ENCODE measurements at regions not wholly inside any gene's neighbourhood (a gene's known extent, or its start where the extent isn't known, plus 50 kb on each side); places are given as distances from the start of the nearest gene placed in this dataset.
A peak's percentile ranks its signal among the peaks of the same experiment; 100 is the strongest.

DNA sequence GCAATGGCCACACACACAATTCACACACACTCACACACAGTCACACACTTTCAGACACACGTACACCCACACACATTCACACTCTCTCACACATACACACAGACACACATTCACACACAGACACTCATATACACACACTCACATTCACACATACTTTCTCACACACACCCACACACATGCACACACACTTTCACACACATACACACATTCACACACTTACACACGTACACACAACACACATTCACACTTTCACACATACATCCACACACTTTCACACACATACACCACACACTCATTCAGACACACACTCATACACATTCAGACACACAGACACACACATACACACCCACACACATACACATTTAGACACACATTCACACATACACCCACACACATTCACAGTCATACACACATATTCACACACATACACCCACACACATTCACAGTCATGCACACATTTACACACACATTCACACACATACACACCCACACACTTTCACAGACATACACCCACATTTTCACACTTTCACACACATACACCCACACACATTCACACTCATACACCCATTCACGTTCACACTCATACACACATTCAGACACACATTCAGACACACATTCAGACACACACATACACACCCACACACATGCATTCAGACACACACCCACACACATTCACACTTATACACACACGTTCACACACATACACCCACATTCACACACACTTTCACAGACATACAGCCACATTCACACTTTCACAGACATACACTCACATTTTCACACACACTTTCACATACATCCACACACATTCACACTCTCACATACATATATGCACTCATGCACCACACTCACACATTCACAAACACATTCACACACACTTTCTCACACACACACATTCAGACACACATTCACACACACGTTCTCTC, 52.6 kb upstream of the C14orf180 start (continued):
- TF ChIP-seq EGR2 (tag by site-specific recombination; IDR thresholded peaks at IDR 0.05; ENCODE audit: low read depth): peak; percentile 94
- no peak for TF ChIP-seq ZNF544 (tag by site-specific recombination; IDR thresholded peaks at IDR 0.05)
- no peak for TF ChIP-seq ZNF768 (tag by site-specific recombination; IDR thresholded peaks at IDR 0.05)
- TF ChIP-seq SCRT2 (tag by site-specific recombination; IDR thresholded peaks at IDR 0.05): no peak
- peak; percentile 98 for TF ChIP-seq ZFHX2 (tag by site-specific recombination; conservative IDR thresholded peaks at IDR 0.05)
- TF ChIP-seq, protein P1, sequence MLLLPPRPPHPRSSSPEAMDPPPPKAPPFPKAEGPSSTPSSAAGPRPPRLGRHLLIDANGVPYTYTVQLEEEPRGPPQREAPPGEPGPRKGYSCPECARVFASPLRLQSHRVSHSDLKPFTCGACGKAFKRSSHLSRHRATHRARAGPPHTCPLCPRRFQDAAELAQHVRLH (tag by site-specific recombination; IDR thresholded peaks at IDR 0.05): no peak
- no peak for TF ChIP-seq ZNF610 (tag by site-specific recombination; IDR thresholded peaks at IDR 0.05; ENCODE audit: borderline replicate concordance)
- TF ChIP-seq, protein P2, sequence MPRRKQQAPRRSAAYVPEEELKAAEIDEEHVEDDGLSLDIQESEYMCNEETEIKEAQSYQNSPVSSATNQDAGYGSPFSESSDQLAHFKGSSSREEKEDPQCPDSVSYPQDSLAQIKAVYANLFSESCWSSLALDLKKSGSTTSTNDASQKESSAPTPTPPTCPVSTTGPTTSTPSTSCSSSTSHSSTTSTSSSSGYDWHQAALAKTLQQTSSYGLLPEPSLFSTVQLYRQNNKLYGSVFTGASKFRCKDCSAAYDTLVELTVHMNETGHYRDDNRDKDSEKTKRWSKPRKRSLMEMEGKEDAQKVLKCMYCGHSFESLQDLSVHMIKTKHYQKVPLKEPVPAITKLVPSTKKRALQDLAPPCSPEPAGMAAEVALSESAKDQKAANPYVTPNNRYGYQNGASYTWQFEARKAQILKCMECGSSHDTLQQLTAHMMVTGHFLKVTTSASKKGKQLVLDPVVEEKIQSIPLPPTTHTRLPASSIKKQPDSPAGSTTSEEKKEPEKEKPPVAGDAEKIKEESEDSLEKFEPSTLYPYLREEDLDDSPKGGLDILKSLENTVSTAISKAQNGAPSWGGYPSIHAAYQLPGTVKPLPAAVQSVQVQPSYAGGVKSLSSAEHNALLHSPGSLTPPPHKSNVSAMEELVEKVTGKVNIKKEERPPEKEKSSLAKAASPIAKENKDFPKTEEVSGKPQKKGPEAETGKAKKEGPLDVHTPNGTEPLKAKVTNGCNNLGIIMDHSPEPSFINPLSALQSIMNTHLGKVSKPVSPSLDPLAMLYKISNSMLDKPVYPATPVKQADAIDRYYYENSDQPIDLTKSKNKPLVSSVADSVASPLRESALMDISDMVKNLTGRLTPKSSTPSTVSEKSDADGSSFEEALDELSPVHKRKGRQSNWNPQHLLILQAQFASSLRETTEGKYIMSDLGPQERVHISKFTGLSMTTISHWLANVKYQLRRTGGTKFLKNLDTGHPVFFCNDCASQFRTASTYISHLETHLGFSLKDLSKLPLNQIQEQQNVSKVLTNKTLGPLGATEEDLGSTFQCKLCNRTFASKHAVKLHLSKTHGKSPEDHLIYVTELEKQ (tag by site-specific recombination; IDR thresholded peaks at IDR 0.05; ENCODE audit: borderline replicate concordance): no peak
- peak; percentile 99 for TF ChIP-seq PRDM1 (tag by site-specific recombination; IDR thresholded peaks at IDR 0.05)
- TF ChIP-seq, protein P3, sequence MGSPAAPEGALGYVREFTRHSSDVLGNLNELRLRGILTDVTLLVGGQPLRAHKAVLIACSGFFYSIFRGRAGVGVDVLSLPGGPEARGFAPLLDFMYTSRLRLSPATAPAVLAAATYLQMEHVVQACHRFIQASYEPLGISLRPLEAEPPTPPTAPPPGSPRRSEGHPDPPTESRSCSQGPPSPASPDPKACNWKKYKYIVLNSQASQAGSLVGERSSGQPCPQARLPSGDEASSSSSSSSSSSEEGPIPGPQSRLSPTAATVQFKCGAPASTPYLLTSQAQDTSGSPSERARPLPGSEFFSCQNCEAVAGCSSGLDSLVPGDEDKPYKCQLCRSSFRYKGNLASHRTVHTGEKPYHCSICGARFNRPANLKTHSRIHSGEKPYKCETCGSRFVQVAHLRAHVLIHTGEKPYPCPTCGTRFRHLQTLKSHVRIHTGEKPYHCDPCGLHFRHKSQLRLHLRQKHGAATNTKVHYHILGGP (tag by site-specific recombination; IDR thresholded peaks at IDR 0.05): no peak
- TF ChIP-seq FEZF1 (tag by site-specific recombination; IDR thresholded peaks at IDR 0.05): no peak
- TF ChIP-seq ZNF146 (tag by site-specific recombination; IDR thresholded peaks at IDR 0.05): no peak
- no peak for TF ChIP-seq ZNF311 (tag by site-specific recombination; IDR thresholded peaks at IDR 0.05; ENCODE audit: borderline replicate concordance)
- TF ChIP-seq, protein P4, sequence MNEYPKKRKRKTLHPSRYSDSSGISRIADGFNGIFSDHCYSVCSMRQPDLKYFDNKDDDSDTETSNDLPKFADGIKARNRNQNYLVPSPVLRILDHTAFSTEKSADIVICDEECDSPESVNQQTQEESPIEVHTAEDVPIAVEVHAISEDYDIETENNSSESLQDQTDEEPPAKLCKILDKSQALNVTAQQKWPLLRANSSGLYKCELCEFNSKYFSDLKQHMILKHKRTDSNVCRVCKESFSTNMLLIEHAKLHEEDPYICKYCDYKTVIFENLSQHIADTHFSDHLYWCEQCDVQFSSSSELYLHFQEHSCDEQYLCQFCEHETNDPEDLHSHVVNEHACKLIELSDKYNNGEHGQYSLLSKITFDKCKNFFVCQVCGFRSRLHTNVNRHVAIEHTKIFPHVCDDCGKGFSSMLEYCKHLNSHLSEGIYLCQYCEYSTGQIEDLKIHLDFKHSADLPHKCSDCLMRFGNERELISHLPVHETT (tag by site-specific recombination; IDR thresholded peaks at IDR 0.05): no peak
- no peak for TF ChIP-seq ZNF558 (tag by site-specific recombination; IDR thresholded peaks at IDR 0.05)
- TF ChIP-seq, protein P5, sequence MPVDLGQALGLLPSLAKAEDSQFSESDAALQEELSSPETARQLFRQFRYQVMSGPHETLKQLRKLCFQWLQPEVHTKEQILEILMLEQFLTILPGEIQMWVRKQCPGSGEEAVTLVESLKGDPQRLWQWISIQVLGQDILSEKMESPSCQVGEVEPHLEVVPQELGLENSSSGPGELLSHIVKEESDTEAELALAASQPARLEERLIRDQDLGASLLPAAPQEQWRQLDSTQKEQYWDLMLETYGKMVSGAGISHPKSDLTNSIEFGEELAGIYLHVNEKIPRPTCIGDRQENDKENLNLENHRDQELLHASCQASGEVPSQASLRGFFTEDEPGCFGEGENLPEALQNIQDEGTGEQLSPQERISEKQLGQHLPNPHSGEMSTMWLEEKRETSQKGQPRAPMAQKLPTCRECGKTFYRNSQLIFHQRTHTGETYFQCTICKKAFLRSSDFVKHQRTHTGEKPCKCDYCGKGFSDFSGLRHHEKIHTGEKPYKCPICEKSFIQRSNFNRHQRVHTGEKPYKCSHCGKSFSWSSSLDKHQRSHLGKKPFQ (tag by site-specific recombination; IDR thresholded peaks at IDR 0.05): peak; percentile 93
- TF ChIP-seq ZBTB21 (tag by site-specific recombination; IDR thresholded peaks at IDR 0.05): no peak
- no peak for TF ChIP-seq ZNF776 (tag by site-specific recombination; IDR thresholded peaks at IDR 0.05; ENCODE audit: borderline replicate concordance)
- TF ChIP-seq MEIS1 (CRISPR knock-in tag; IDR thresholded peaks at IDR 0.05; ENCODE audit: borderline replicate concordance): no peak
- no peak for TF ChIP-seq ZNF830 (tag by site-specific recombination; IDR thresholded peaks at IDR 0.05; ENCODE audit: low read depth)
- TF ChIP-seq, protein P6, sequence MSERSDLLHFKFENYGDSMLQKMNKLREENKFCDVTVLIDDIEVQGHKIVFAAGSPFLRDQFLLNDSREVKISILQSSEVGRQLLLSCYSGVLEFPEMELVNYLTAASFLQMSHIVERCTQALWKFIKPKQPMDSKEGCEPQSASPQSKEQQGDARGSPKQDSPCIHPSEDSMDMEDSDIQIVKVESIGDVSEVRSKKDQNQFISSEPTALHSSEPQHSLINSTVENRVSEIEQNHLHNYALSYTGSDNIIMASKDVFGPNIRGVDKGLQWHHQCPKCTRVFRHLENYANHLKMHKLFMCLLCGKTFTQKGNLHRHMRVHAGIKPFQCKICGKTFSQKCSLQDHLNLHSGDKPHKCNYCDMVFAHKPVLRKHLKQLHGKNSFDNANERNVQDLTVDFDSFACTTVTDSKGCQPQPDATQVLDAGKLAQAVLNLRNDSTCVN (tag by site-specific recombination; optimal IDR thresholded peaks at IDR 0.05): no peak
- TF ChIP-seq ZNF366 (tag by site-specific recombination; conservative IDR thresholded peaks at IDR 0.05): no peak
- TF ChIP-seq, protein P7, sequence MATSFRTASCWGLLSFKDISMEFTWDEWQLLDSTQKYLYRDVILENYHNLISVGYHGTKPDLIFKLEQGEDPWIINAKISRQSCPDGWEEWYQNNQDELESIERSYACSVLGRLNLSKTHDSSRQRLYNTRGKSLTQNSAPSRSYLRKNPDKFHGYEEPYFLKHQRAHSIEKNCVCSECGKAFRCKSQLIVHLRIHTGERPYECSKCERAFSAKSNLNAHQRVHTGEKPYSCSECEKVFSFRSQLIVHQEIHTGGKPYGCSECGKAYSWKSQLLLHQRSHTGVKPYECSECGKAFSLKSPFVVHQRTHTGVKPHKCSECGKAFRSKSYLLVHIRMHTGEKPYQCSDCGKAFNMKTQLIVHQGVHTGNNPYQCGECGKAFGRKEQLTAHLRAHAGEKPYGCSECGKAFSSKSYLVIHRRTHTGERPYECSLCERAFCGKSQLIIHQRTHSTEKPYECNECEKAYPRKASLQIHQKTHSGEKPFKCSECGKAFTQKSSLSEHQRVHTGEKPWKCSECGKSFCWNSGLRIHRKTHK (tag by site-specific recombination; IDR thresholded peaks at IDR 0.05): no peak
- TF ChIP-seq ZNF48 (tag by site-specific recombination; IDR thresholded peaks at IDR 0.05): no peak
- no peak for TF ChIP-seq MZF1 (tag by site-specific recombination; IDR thresholded peaks at IDR 0.05; ENCODE audit: borderline replicate concordance)

Data from HEK293 (cell line).